RWPE2 (cell line): ENCODE measurements at regions not wholly inside any gene's neighbourhood (a gene's known extent, or its start where the extent isn't known, plus 50 kb on each side); places are given as distances from the start of the nearest gene placed in this dataset.

ENCODE experiments used
- ATAC-seq: fragments of 200-7000 bp; cut with Tn5 transposase; 3 replicates; pipeline ENCODE4 v1.9.1; 2021; ENCODE audit warnings: low read depth
- DNase-seq: peaks from one replicate; pipeline ENCODE4 v3.0.0-alpha.2; 2020; ENCODE audit warnings: low spot score
- H3K27ac ChIP-seq: fragments of 450-650 bp; 2 replicates; pipeline ENCODE4 v1.5.1; 2017; ENCODE audit warnings: mild to moderate bottlenecking; ENCODE audit not compliant: poor library complexity, severe bottlenecking
- H3K27me3 ChIP-seq: fragments of 250-450 bp; sonication (Bioruptor Pico); 2 replicates; pipeline ENCODE4 v1.5.1; 2021; ENCODE audit warnings: mild to moderate bottlenecking, moderate library complexity; ENCODE audit not compliant: insufficient read depth, poor library complexity, severe bottlenecking
- H3K36me3 ChIP-seq: fragments of 250-450 bp; sonication (Bioruptor Pico); 2 replicates; pipeline ENCODE4 v1.5.1; 2020; ENCODE audit warnings: low read depth, mild to moderate bottlenecking, moderate library complexity
- H3K4me1 ChIP-seq: fragments of 250-450 bp; sonication (Bioruptor Pico); 2 replicates; pipeline ENCODE4 v1.5.1; 2021; ENCODE audit warnings: mild to moderate bottlenecking, moderate library complexity; ENCODE audit not compliant: insufficient read depth, poor library complexity, severe bottlenecking
- H3K4me3 ChIP-seq: fragments of 250-450 bp; sonication (Bioruptor Pico); 2 replicates; pipeline ENCODE4 v1.5.1; 2021; ENCODE audit warnings: mild to moderate bottlenecking, moderate library complexity; ENCODE audit not compliant: severe bottlenecking
- H3K9me3 ChIP-seq: fragments of 250-450 bp; sonication (Bioruptor Pico); 2 replicates; pipeline ENCODE4 v1.5.1; 2021; ENCODE audit warnings: mild to moderate bottlenecking, moderate library complexity; ENCODE audit not compliant: severe bottlenecking
- CTCF ChIP-seq: fragments of 450-650 bp; IDR thresholded peaks from one replicate; pipeline ENCODE4 v1.5.1; 2017; ENCODE audit warnings: mild to moderate bottlenecking, moderate library complexity; ENCODE audit not compliant: poor library complexity, severe bottlenecking

GRCh38 chr13:43986421-43986981 is 106.8 kb downstream of the LACC1 start:
- no peak for TF ChIP-seq CTCF
- H3K4me1 ChIP-seq: no peaks in the 10 kb centered on the region
- H3K27me3 ChIP-seq: no peaks in the 10 kb centered on the region
- ATAC-seq (no peak), DNase-seq (no peak)
- no peaks in the 10 kb centered on the region for H3K9me3 ChIP-seq
- H3K27ac ChIP-seq: no peak overlapping the region
- H3K36me3 ChIP-seq: no peaks in the 10 kb centered on the region
- H3K4me3 ChIP-seq: no peak overlapping the region

DNA sequence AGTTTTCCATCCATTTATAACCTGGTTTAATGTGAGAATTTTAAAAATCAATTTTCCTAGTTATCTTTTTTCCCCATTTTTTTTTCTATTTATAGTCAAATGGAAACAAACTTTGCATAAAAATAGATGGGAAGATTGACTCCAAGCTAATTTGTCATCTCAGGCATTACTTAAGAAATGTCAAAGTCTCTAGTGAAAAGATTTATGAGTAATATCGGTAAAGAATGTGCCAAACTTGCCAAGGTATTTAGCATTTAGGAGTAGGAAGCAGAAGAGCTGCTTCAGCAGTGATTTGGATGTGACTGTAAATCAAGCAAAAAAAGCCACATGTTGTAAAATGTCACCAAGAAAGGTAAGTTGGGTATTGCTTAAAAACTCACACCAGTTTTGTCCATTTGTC is 108.6 kb downstream of the LACC1 start:
- Histone ChIP-seq H3K27me3 (no peaks in the 10 kb centered on the region), H3K9me3 (no peaks in the 10 kb centered on the region), H3K27ac (no peak overlapping the region), H3K4me3 (no peak overlapping the region), H3K36me3 (no peaks in the 10 kb centered on the region), H3K4me1 (no peaks in the 10 kb centered on the region)
- DNase-seq (no peak), ATAC-seq (no peak)
- TF ChIP-seq CTCF: no peak

DNA sequence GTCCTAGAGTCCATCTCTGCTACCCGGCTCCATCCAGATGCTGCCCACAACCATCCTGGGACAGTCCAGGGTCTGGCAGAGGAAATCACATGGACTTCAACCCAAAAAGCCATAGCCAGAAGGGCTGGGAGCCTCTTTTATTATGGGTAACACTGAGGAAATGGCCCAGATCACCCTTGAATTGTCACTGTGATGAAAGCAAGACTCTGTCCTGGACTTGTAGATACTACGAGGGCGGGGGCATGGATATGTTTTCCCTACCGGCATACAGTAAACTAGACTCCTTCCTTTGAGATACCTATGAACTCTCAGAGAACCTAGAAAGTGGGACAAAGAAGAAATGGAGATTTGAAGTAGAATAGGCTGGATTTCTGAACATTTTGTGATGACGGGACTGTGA is 110.3 kb downstream of the LACC1 start:
- no peak overlapping the region for H3K4me3 ChIP-seq
- no peaks in the 10 kb centered on the region for H3K9me3 ChIP-seq
- H3K4me1 ChIP-seq: no peaks in the 10 kb centered on the region
- no peaks in the 10 kb centered on the region for H3K36me3 ChIP-seq
- no peaks in the 10 kb centered on the region for H3K27me3 ChIP-seq
- H3K27ac ChIP-seq: no peak overlapping the region
- no peak for ATAC-seq
- no peak for DNase-seq
- TF ChIP-seq CTCF: no peak

DNA sequence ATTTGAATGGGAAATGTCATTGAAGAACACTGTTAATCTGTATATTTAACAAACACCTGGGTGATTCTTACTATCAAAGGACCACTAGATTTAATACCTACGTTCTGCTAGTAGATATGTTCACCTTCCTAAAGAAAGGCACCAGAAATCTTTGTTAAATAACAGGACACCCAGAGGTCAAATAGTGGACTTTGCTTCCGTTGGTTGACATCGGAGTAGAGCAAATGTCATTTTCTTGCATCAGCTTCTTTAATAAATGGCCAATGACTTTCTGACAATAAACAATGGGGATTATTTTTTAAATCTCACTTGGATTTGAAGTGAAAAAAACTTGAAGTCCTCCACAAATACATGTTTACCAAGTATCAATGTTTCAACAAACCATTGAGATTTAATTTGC is 111.1 kb downstream of the LACC1 start:
- no peaks in the 10 kb centered on the region for H3K36me3 ChIP-seq
- no peaks in the 10 kb centered on the region for H3K4me1 ChIP-seq
- H3K27me3 ChIP-seq: no peaks in the 10 kb centered on the region
- no peaks in the 10 kb centered on the region for H3K9me3 ChIP-seq
- DNase-seq (no peak), ATAC-seq (no peak)
- no peak overlapping the region for H3K27ac ChIP-seq
- H3K4me3 ChIP-seq: no peak overlapping the region
- TF ChIP-seq CTCF: no peak

GRCh38 chr13:43991773-43992201 is 112.1 kb downstream of the LACC1 start:
- Histone ChIP-seq H3K4me1 (no peaks in the 10 kb centered on the region), H3K27me3 (no peaks in the 10 kb centered on the region), H3K27ac (no peak overlapping the region), H3K9me3 (no peaks in the 10 kb centered on the region), H3K4me3 (no peak overlapping the region), H3K36me3 (no peaks in the 10 kb centered on the region)
- ATAC-seq (no peak), DNase-seq (no peak)
- no peak for TF ChIP-seq CTCF
